Adrenal gland (tissue), 5 donors: ENCODE measurements at regions not wholly inside any gene's neighbourhood (a gene's known extent, or its start where the extent isn't known, plus 50 kb on each side); places are given as distances from the start of the nearest gene placed in this dataset.

Experiments
- POLR2A ChIP-seq, 2 donors: fragments of 450-650 bp; IDR thresholded peaks; one replicate each; pipeline ENCODE4 v1.6.1; 2017; ENCODE audit warnings: antibody characterized with exemption in 2 of 2, mild to moderate bottlenecking in 2 of 2, moderate library complexity in 1 of 2
- TF ChIP-seq, protein P1 (sequence below), 6 experiments: fragments of 450-650 bp in 4 of 6; fragments of 200-600 bp in 2 of 6; sonication (generic) in 1 of 6; IDR thresholded peaks; 1 replicate in 5 of 6; 2 replicates in 1 of 6; pipeline versions ENCODE4 v1.5.1 to v1.8.0; 2016 to 2021; ENCODE audit warnings: antibody characterized with exemption in 6 of 6, mild to moderate bottlenecking in 2 of 6, moderate library complexity in 1 of 6
- donor health status: DM: no; HTN: no; CAD: no.

DNA sequence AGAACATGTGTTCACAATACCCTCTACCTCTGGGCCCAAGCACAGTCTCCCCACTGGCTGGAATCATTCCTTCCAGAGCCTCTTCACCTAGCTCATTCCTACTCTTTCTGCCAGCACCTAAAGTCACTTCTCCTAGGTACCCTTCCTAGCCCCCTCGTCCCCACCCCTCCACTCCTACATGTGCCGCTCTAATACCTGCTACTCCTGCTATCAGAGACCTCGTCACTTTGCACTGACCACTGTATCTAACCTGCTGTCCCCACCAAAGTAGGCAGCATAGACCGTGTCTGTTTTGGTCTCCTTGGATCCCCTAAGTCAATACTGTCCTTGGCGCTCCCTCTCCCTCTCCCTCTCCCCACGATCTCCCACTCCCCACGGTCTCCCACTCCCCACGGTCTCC lies 53.2 kb upstream of the PKDCC start:
- TF ChIP-seq, protein P1, sequence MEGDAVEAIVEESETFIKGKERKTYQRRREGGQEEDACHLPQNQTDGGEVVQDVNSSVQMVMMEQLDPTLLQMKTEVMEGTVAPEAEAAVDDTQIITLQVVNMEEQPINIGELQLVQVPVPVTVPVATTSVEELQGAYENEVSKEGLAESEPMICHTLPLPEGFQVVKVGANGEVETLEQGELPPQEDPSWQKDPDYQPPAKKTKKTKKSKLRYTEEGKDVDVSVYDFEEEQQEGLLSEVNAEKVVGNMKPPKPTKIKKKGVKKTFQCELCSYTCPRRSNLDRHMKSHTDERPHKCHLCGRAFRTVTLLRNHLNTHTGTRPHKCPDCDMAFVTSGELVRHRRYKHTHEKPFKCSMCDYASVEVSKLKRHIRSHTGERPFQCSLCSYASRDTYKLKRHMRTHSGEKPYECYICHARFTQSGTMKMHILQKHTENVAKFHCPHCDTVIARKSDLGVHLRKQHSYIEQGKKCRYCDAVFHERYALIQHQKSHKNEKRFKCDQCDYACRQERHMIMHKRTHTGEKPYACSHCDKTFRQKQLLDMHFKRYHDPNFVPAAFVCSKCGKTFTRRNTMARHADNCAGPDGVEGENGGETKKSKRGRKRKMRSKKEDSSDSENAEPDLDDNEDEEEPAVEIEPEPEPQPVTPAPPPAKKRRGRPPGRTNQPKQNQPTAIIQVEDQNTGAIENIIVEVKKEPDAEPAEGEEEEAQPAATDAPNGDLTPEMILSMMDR (IDR thresholded peaks at IDR 0.05), result no peak
- no peak for TF ChIP-seq POLR2A (IDR thresholded peaks at IDR 0.05)
